ENCODE measurements at regions not wholly inside any gene's neighbourhood (a gene's known extent, or its start where the extent isn't known, plus 50 kb on each side); places are given as distances from the start of the nearest gene placed in this dataset.

GRCh38 chr10:3016016-3016415, 51.3 kb upstream of the PFKP start:
- no peak for DNase-seq

- DNase-seq, result no peak
These were observed 52.4 kb upstream of the PFKP start for GRCh38 chr10:3014968-3015367.

- DNase-seq, result no peak
These were observed 55.1 kb upstream of the PFKP start for GRCh38 chr10:3012223-3012622.

- DNase-seq, result no peak
These were observed 56.4 kb upstream of the PFKP start for GRCh38 chr10:3010816-3011460.

GRCh38 chr10:3010334-3010733, 57.0 kb upstream of the PFKP start:
- DNase-seq, result no peak

- DNase-seq, result no peak
These were observed 58.0 kb upstream of the PFKP start for GRCh38 chr10:3009341-3009740.

- DNase-seq, result no peak
These were observed 58.7 kb upstream of the PFKP start for GRCh38 chr10:3008518-3009195.

- no peak for DNase-seq
These were observed 60.7 kb upstream of the PFKP start for GRCh38 chr10:3006607-3007006.

- no peak for DNase-seq
These were observed 61.3 kb upstream of the PFKP start for GRCh38 chr10:3006093-3006492.

- no peak for DNase-seq
These were observed 65.0 kb upstream of the PFKP start for GRCh38 chr10:3002304-3002703.

GRCh38 chr10:3000048-3000447, 67.3 kb upstream of the PFKP start:
- DNase-seq, result no peak

GRCh38 chr10:2994221-2994961, 73.0 kb upstream of the PFKP start:
- DNase-seq, result no peak

GRCh38 chr10:2993636-2994035, 73.7 kb upstream of the PFKP start:
- DNase-seq, result no peak

GRCh38 chr10:2992401-2993198, 74.7 kb upstream of the PFKP start:
- DNase-seq, result no peak

- no peak for DNase-seq
These were observed 76.6 kb upstream of the PFKP start for GRCh38 chr10:2990764-2991163.

GRCh38 chr10:2989292-2989947, 77.9 kb upstream of the PFKP start:
- DNase-seq, result no peak

- DNase-seq, result no peak
These were observed 80.1 kb upstream of the PFKP start for GRCh38 chr10:2987185-2987768.

GRCh38 chr10:2986391-2986801, 81.0 kb upstream of the PFKP start:
- no peak for DNase-seq

GRCh38 chr10:2985729-2986232, 81.6 kb upstream of the PFKP start:
- no peak for DNase-seq

GRCh38 chr10:2984682-2985081, 82.7 kb upstream of the PFKP start:
- no peak for DNase-seq

- DNase-seq, result no peak
These were observed 85.2 kb upstream of the PFKP start for GRCh38 chr10:2982146-2982545.

- DNase-seq, result no peak
These were observed 86.0 kb upstream of the PFKP start for GRCh38 chr10:2981361-2981801.
